ENCODE measurements at regions not wholly inside any gene's neighbourhood (a gene's known extent, or its start where the extent isn't known, plus 50 kb on each side); places are given as distances from the start of the nearest gene placed in this dataset.

- no peak for DNase-seq (ENCODE audit: low spot score)
- no peak for TF ChIP-seq CTCF (IDR thresholded peaks at IDR 0.05; ENCODE audit: extremely low read depth, insufficient read depth, missing control alignments)
- in situ Hi-C loops (cut with MboI; ENCODE audit: low pct_unique_long_range_greater_than_20kb, low sequenced_read_pairs, unreplicated experiment) = no loop called here
Measured at GRCh38 chr4:186806679-186807421, 83.2 kb upstream of the FAT1 start.

- in situ Hi-C loops (cut with MboI; ENCODE audit: low pct_unique_long_range_greater_than_20kb, low sequenced_read_pairs, unreplicated experiment) = no loop called here
- DNase-seq (ENCODE audit: low spot score) = no peak
- no peak for TF ChIP-seq CTCF (IDR thresholded peaks at IDR 0.05; ENCODE audit: extremely low read depth, insufficient read depth, missing control alignments)
Measured at GRCh38 chr4:186807808-186808629, 84.4 kb upstream of the FAT1 start.

- no peak for DNase-seq (ENCODE audit: low spot score)
- TF ChIP-seq CTCF (IDR thresholded peaks at IDR 0.05; ENCODE audit: extremely low read depth, insufficient read depth, missing control alignments) = no peak
- in situ Hi-C loops (cut with MboI; ENCODE audit: low pct_unique_long_range_greater_than_20kb, low sequenced_read_pairs, unreplicated experiment) = no loop called here
Measured at GRCh38 chr4:186808630-186809018, 85.0 kb upstream of the FAT1 start.

GRCh38 chr4:186809070-186809469, 85.4 kb upstream of the FAT1 start:
- in situ Hi-C loops (cut with MboI; ENCODE audit: low pct_unique_long_range_greater_than_20kb, low sequenced_read_pairs, unreplicated experiment) = no loop called here
- TF ChIP-seq CTCF (IDR thresholded peaks at IDR 0.05; ENCODE audit: extremely low read depth, insufficient read depth, missing control alignments) = no peak
- DNase-seq (ENCODE audit: low spot score) = no peak

GRCh38 chr4:186810613-186811150, 87.0 kb upstream of the FAT1 start:
- TF ChIP-seq CTCF (IDR thresholded peaks at IDR 0.05; ENCODE audit: extremely low read depth, insufficient read depth, missing control alignments) = no peak
- DNase-seq (ENCODE audit: low spot score) = no peak
- in situ Hi-C loops (cut with MboI; ENCODE audit: low pct_unique_long_range_greater_than_20kb, low sequenced_read_pairs, unreplicated experiment) = no loop called here

- in situ Hi-C loops (cut with MboI; ENCODE audit: low pct_unique_long_range_greater_than_20kb, low sequenced_read_pairs, unreplicated experiment) = no loop called here
- no peak for DNase-seq (ENCODE audit: low spot score)
- no peak for TF ChIP-seq CTCF (IDR thresholded peaks at IDR 0.05; ENCODE audit: extremely low read depth, insufficient read depth, missing control alignments)
Measured at GRCh38 chr4:186812592-186812991, 88.9 kb upstream of the FAT1 start.

All from GM13977 (cell line).